ENCODE measurements at regions not wholly inside any gene's neighbourhood (a gene's known extent, or its start where the extent isn't known, plus 50 kb on each side); places are given as distances from the start of the nearest gene placed in this dataset.
"Not testable (repeated sequence)": the region's sequence is repeated elsewhere in the genome, so short reads cannot be mapped to it uniquely, and the experiment has no call there.

- no peak for DNase-seq
Observed at GRCh38 chr7:81839708-81840369, 70.0 kb upstream of the HGF start.

- DNase-seq = no peak
Observed at GRCh38 chr7:81833401-81833800, 63.6 kb upstream of the HGF start.

DNA sequence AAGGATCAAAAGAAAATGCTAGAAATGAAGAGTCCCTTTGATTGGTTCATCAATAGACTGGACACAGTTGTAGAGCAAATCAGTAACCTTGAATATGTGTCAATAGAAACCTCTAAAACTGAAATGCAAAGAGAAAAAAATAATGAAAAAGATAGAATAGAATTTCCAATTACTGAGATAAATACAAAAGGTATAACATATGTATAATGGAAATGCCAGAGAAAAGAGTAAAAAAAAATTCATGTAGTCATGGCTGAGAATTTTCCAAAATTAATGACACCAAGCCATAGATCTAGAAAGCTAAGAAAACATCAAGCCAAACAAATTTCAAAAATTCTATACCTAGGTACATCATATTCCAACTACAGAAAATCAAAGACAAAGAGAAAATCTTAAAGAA lies 62.0 kb upstream of the HGF start:
- DNase-seq = no peak

DNA sequence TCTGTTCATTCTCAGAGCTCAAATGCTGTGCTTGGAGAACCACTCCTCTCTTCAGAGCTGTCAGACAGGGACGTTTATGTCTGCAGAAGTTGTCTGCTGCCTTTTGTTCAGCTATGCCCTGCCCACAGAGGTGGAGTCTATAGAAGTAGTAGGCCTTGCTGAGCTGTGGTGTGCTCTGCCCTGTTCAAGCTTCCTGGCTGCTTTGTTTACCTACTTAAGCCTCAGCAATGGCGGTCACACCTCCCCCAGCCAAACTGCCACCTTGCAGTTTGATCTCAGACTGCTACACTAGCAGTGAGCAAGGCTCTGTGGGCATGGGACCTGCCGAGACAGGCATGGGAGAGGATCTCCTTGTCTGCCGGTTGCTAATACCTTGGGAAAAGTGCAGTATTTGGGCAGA lies 59.7 kb upstream of the HGF start:
- DNase-seq = not testable (repeated sequence)

GRCh38 chr7:81822811-81823210 lies 53.0 kb upstream of the HGF start:
- no peak for DNase-seq

GRCh38 chr7:81819861-81820260 lies 50.0 kb upstream of the HGF start:
- DNase-seq = no peak

Data from hypothalamus (tissue), 51 donors.